ENCODE measurements at regions not wholly inside any gene's neighbourhood (a gene's known extent, or its start where the extent isn't known, plus 50 kb on each side); places are given as distances from the start of the nearest gene placed in this dataset.

- DNase-seq = no peak
These were observed 496.9 kb downstream of the PPARGC1A start for GRCh38 chr4:23392860-23393458.

GRCh38 chr4:23390246-23390645 is 499.6 kb downstream of the PPARGC1A start:
- no peak for DNase-seq

DNA sequence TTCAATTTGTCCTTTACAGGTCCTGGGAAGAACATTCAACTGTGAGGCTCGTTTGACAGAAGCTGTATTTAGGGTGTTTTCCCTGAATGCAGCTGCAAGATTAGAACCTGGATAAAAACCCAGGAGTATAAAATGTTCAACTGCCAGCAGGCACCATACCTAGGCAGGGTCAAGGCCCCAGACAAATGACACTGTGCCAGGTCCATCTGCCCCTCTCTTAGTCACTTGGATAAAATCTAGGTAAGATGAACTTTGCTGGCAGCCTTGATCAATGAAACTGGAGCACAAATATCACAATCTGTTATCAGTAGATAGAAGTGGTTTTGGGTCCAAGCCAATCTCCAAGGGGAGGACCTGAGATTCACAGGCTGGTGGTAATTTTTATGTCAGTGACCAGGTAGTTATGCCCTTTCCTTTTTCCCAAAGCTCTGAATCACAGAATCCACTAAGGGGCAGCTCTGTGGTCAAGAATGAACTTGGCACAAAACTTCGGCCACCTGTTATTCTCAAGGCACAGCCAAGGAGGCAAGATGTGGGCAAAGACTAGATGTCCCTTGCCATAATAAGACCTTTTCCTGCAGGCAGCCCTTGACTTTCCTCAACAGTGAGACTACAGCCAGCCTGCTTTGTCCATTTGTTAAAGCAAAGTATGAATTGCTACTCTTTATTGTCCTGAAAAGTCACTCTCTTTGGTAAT is 501.0 kb downstream of the PPARGC1A start:
- no peak for DNase-seq

GRCh38 chr4:23388255-23388654 is 501.6 kb downstream of the PPARGC1A start:
- DNase-seq = no peak

GRCh38 chr4:23384741-23385140 is 505.1 kb downstream of the PPARGC1A start:
- DNase-seq = peak; percentile 40

DNA sequence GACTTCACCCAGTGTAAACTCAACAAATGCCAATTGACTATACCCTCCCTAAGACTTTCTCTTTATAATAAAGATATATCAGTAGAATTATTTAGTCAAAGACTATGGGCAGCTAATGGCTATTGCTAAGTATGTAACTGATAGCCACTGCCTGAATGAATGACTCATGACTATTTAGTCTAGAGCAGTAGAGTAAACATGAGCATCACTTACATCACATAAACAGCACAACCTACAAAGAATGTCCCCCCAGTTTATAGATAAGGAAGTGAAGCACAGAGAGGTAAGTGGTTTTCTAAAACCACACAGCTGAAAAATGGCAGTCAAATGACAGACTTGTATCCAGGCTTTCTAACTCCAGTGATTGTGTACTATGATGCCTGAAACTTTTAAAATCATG is 507.0 kb downstream of the PPARGC1A start:
- DNase-seq = peak; percentile 7

GRCh38 chr4:23374259-23374658 is 515.6 kb downstream of the PPARGC1A start:
- no peak for DNase-seq

DNA sequence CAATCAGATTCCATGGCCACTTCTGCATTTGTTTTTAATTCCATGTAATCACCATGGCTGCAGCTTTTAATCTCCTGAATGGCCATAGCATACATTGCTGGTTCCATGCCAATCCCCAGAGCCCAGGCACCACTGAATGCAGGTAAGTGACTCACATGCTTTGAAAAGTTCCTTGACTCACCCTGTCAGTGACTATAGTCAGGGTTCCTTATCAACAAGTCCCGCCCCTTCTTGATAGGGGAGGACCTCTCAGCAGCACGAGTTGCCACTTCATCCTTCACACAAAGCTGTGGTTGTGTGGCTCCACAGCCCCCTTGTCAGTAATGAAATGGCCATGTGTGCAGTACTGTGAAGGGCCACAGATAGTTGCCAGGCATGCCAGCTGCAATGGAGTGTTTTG is 516.6 kb downstream of the PPARGC1A start:
- DNase-seq = peak; percentile 32

DNA sequence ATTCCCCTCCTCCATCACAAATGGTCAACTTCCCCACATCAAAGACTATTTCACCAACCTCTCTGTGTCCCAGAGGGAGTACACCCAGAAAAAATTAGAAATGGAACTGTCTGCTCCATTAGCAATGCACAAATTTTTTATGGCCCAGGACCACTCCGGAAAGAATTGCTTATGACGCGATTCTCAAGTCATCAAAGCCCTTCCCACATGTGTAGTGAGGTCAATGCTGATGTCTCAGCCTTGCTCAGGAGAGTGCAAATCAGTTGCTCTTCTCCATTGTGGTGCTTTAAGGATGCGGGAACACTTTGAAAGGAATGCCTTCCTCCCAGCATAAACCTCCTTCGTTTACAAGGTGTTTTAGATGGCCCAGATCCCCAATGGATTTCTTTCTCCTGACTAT is 518.3 kb downstream of the PPARGC1A start:
- no peak for DNase-seq

DNA sequence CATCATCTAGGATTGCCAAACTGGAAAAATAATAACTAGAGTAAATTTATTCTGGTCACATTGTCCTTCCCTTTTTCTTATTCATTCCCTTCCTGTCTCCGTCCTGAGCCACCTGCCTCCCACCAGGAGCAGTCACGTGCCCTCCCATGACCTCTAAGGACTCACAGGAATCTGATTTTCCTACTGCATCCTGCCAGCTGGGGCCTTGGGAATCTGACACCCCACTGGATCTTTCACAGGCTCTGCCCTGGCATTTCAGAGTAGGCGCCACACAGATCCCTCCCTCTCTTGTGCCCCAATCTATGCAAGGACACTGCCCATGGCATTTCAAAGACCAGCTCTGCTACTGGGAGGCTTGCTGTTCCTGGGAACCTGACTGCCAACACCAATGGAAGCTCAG is 520.5 kb downstream of the PPARGC1A start:
- DNase-seq = no peak

- DNase-seq = no peak
These were observed 521.7 kb downstream of the PPARGC1A start for GRCh38 chr4:23368081-23368697.

DNA sequence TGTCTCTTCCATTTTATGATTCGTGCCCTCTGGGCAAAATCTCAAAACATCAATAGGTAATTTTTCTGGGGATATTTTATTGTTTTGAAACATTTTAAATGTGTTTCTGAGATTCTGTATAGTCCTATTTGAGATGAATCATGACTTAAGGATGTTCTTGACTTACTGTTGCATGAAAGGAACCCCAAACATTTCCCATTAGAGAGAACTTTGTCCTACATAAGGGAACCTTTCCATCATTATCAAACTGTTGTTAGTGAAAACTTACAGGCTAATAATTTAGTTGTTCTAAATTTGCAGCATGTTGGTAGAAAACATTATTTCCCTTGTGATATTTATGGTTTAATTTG is 523.3 kb downstream of the PPARGC1A start:
- no peak for DNase-seq

GRCh38 chr4:23365871-23366556 is 523.8 kb downstream of the PPARGC1A start:
- no peak for DNase-seq

DNA sequence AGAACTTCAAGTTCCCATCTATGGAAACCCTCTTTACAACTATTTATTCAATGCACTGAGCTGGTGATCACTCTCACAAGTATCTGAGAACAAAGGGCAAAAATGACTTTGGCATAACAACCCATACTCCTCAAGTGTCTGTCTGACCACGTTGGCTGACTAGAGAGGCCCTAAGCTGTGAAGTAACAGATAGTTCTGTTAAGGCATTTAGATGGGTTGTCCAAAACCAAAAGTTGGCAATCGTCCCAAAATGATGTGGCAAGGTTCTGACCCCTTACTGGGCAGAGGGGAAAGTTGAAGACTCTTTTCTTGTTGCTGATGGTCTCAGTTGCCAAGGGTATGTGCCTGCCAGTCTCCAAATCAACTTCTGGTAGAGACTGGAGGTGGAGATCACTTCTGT is 524.8 kb downstream of the PPARGC1A start:
- DNase-seq = no peak

- no peak for DNase-seq
These were observed 525.7 kb downstream of the PPARGC1A start for GRCh38 chr4:23364167-23364566.

DNA sequence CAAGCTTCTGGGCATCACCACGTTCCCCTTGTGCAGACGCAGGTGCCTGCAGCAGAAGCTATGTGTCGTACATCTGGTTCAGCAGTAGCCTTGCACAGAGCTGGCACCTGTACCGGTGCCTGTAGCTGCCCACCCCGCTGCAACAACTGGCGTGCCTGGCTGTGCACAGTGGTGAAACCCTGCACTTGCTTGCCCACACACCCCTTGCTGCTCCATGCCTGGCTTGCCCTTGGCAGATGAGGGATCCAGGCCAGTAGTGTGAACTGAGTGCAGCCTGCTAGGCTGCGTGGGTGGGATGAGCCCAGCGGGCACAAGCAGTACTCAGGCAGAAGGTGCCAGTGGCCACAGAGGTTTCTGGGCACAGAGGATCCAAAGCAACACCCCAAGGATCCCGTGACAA is 528.4 kb downstream of the PPARGC1A start:
- DNase-seq = no peak

GRCh38 chr4:23360718-23361117 is 529.1 kb downstream of the PPARGC1A start:
- DNase-seq = no peak

GRCh38 chr4:23355258-23355657 is 534.6 kb downstream of the PPARGC1A start:
- DNase-seq = peak; percentile 49

DNA sequence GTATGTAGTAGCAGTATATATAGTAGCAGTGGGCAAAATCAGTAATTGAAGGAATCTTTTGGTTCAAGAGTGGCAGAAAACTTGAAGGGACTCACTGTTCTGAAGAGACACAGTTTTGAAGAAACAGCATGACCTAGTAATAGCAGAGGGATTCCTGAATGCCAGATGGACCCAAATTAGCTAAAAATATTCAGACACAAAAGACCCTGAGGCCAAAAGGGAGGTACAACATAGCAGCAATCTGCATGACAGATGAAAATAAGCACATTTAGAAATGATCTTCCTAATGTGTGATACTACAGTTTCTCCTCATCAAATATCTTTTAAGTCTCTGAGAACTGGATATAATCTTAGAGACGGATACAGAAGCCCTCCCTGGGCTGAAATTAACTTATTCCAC is 536.6 kb downstream of the PPARGC1A start:
- no peak for DNase-seq

DNA sequence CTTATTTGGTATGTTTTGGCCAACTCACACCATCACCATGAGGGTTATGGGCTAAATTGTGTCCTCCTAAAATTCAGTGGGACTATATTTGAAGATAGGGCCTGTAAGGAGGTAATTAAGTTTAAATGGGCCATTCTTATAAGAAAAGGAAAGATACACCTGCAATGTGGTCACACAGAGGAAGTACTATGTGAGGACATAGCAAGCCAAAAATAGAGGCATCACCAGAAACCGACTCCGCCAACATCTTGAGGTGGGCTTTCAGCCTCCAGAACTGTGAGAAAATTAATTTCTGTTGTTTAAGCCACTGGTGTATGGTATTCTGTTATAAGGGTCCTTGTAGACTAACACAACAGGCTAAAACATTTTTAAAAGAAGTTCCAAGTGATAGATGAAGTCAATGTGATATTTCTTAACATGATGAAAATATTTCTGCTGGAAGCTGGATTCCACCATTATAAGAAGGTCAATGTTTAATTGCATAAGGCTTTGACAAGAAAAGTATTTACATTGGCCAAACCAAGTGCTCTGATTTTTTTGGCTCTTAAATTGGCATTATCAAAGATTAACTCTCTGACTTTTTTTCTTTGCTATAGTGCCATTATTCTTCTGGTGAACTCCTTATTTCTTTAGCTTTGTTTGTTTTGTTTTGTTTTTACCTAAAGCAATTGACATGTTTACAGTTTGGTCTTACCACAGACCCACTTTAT is 540.9 kb downstream of the PPARGC1A start:
- DNase-seq = no peak

GRCh38 chr4:23337292-23337691 is 552.6 kb downstream of the PPARGC1A start:
- no peak for DNase-seq

GRCh38 chr4:23333946-23334878 is 555.6 kb downstream of the PPARGC1A start:
- DNase-seq = peak; percentile 94

Data from fibroblast of skin of right quadriceps (primary cell).